Inferior parietal cortex (tissue), 1 donor: ENCODE measurements at regions not wholly inside any gene's neighbourhood (a gene's known extent, or its start where the extent isn't known, plus 50 kb on each side); places are given as distances from the start of the nearest gene placed in this dataset.
"Not testable (repeated sequence)": the region's sequence is repeated elsewhere in the genome, so short reads cannot be mapped to it uniquely, and the experiment has no call there.

Experiments
- DNase-seq: peaks from one replicate; pipeline ENCODE4 v3.0.0-alpha.2; 2016; ENCODE audit errors: extremely low spot score

- no peak for DNase-seq
Measured at GRCh38 chr14:43579671-43580070, 927.4 kb downstream of the FSCB start.

- no peak for DNase-seq
Measured at GRCh38 chr14:43568022-43568421, 939.1 kb downstream of the FSCB start.

DNA sequence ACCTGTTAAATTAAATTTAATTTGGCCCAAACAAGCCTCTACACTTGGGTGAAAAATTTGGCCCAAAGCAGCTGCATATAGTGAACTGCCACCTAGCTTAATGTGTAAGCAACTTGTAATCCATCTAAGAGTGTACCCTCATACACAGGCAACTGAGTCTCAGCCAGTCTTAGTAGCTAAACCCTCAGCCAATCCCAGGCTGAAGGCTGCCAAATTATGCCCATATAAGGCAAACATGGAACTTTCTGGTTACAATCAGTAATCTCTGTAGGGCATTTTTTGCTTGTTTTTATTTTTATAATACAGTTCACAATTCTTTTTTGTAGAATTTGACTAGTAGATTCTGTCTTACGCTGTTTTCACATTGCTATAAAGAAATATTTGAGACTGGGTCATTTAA lies 958.7 kb downstream of the FSCB start:
- DNase-seq = no peak

- not testable (repeated sequence) for DNase-seq
Measured at GRCh38 chr14:43547596-43547995, 959.5 kb downstream of the FSCB start.

DNA sequence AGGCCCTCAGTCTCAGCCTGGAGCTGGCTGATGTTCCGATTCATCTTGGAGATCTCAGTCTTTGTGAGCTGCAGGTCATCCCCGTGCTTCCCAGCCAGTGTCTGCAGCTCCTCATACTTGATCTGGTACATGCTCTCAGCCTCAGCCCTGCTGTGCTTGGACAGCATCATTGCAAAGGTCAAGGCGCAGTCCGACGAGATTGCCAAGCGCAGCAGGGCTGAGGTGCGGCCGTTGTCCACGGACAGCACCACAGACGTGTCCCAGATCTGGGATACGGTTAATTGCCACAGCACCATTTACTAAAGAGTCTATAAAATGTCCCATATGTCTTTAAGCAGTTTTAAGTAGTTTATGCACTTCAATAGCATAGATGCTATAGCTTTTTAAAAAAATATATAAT lies 965.7 kb downstream of the FSCB start:
- no peak for DNase-seq

- DNase-seq = no peak
Measured at GRCh38 chr14:43540948-43541347, 966.1 kb downstream of the FSCB start.

DNA sequence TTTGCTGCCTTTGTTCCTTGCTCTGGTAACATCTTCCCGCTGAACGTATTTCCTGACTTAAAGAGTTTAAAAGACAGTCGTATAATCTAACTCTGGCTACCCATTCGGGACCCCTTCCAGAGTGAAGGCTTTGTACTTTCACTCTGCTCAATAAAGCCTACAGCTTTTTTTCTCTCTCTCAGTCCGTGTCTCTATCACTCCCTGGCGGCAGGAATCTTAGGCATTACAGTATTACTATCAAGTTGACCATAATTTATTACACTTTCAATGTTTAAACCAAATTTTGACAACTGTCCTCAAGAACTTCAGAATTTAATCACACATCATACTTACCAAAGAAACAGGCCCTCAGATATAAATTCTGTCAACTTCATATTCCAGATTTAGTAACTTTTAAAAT lies 967.9 kb downstream of the FSCB start:
- no peak for DNase-seq

- DNase-seq = no peak
Measured at GRCh38 chr14:43535231-43535838, 971.7 kb downstream of the FSCB start.

GRCh38 chr14:43532825-43533416 lies 974.2 kb downstream of the FSCB start:
- no peak for DNase-seq

- no peak for DNase-seq
Measured at GRCh38 chr14:43528321-43528720, 978.8 kb downstream of the FSCB start.

- no peak for DNase-seq
Measured at GRCh38 chr14:43525658-43526057, 981.4 kb downstream of the FSCB start.

- no peak for DNase-seq
Measured at GRCh38 chr14:43522901-43523300, 984.2 kb downstream of the FSCB start.

DNA sequence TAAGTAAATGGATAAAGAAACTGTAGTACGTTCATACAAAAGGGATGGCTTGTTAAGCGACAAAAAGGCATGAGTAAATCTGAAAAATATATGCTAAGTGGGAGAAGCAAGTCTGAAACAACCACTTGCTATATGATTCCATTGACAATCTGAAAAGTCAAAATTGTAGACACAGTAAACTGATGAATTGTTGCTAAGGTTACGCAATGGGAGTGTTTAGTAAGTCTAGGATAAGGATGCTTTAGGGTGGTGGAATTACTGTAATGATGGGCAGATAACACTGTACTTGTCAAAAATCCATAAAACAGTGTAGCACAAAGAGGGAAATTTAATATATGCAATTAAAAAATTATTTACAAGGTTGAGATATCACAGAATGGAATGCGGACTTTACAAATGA lies 984.9 kb downstream of the FSCB start:
- DNase-seq = no peak

- no peak for DNase-seq
Measured at GRCh38 chr14:43503508-43503907, 1003.6 kb downstream of the FSCB start.

DNA sequence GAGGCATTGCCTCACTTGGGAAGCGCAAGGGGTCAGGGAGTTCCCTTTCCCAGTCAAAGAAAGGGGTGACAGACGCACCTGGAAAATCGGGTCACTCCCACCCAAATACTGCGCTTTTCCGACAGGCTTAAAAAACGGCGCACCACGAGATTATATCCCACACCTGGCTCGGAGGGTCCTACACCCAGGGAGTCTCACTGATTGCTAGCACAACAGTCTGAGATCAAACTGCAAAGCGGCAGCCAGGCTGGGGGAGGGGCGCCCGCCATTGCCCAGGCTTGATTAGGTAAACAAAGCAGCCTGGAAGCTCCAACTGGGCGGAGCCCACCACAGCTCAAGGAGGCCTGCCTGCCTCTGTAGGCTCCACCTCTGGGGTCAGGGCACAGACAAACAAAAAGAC lies 1014.7 kb downstream of the FSCB start:
- not testable (repeated sequence) for DNase-seq

- no peak for DNase-seq
Measured at GRCh38 chr14:43483415-43483814, 1023.7 kb downstream of the FSCB start.

DNA sequence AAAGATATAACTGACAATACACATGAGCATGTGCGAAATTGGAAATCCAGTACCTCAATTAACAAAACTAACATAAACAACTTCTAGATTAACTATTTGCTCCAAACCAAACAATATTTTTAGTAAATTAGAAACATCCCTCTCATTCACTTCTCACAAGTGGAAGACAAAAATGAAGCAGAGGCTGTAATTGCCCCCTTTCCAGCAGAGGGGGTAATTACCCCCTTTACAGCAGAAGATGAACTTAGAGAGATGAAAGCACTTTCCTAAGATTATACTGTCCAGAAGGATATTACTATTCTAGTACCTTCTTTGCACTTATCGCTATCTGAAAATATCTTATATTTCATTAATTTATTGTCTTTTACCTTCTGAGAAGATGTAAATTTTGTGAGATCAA lies 1025.2 kb downstream of the FSCB start:
- DNase-seq = no peak

DNA sequence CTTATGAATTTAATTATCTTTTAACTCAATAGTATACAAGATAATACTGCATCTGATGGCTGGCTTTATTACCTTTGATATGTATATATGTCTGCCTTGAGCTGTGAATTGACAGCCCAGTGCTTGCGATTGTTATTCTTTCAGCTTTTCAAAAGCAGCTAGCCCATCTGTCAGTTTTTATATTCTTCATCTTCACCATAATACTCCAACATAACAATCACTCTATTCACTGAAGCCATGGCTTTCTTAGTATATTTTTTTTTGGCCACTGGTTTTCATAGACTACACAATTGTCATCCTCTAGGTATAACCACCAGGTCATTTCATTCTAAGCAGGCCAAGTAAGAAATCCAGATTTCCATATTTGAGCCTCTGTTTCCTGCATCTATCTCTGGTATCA lies 1026.1 kb downstream of the FSCB start:
- no peak for DNase-seq

- DNase-seq = no peak
Measured at GRCh38 chr14:43479596-43480195, 1027.4 kb downstream of the FSCB start.

- DNase-seq = no peak
Measured at GRCh38 chr14:43476822-43477221, 1030.3 kb downstream of the FSCB start.

- DNase-seq = no peak
Measured at GRCh38 chr14:43475757-43476156, 1031.3 kb downstream of the FSCB start.

- no peak for DNase-seq
Measured at GRCh38 chr14:43471595-43471994, 1035.5 kb downstream of the FSCB start.

DNA sequence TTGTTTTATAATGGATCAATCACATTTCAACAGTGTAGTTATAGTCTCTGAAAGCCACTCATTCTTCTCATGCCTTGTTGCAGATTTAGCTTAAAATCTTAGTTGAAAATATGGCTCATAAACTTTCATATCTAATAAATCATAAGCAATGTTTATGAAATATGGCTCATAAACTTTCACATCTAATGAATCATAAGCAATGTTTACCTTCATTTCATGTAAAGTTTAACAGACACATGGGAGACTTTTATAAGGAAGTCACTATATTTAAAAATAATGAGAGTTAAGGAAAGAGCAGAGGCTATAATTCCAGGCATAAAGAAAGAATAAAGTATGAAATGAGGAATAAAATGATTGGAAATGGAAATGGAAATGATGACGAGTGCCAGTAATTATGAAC lies 1042.1 kb downstream of the FSCB start:
- DNase-seq = no peak

GRCh38 chr14:43449291-43449690 lies 1057.8 kb downstream of the FSCB start:
- no peak for DNase-seq
